ENCODE measurements at regions not wholly inside any gene's neighbourhood (a gene's known extent, or its start where the extent isn't known, plus 50 kb on each side); places are given as distances from the start of the nearest gene placed in this dataset.

- Histone ChIP-seq H3K79me2 (ENCODE audit: low read length) (no peaks in the 10 kb centered on the region), H3K4me2 (ENCODE audit: low read length) (no peak overlapping the region), H3K27ac (ENCODE audit: low read length) (no peak overlapping the region), H3K27me3 (ENCODE audit: low read depth, low read length) (no peaks in the 10 kb centered on the region), H2AFZ (ENCODE audit: low read depth, low read length) (no peak overlapping the region), H3K9ac (ENCODE audit: low read length) (no peak overlapping the region), H3K4me3 (ENCODE audit: low read length) (no peak overlapping the region), H3K36me3 (replicated peaks; ENCODE audit: low read depth, low read length) (no peaks in the 10 kb centered on the region), H4K20me1 (ENCODE audit: insufficient read depth, low read length) (no peaks in the 10 kb centered on the region), H3K4me1 (ENCODE audit: low read length) (no peaks in the 10 kb centered on the region), H3K9me3 (ENCODE audit: insufficient read depth, low read length) (no peaks in the 10 kb centered on the region)
- TF ChIP-seq, protein P1, sequence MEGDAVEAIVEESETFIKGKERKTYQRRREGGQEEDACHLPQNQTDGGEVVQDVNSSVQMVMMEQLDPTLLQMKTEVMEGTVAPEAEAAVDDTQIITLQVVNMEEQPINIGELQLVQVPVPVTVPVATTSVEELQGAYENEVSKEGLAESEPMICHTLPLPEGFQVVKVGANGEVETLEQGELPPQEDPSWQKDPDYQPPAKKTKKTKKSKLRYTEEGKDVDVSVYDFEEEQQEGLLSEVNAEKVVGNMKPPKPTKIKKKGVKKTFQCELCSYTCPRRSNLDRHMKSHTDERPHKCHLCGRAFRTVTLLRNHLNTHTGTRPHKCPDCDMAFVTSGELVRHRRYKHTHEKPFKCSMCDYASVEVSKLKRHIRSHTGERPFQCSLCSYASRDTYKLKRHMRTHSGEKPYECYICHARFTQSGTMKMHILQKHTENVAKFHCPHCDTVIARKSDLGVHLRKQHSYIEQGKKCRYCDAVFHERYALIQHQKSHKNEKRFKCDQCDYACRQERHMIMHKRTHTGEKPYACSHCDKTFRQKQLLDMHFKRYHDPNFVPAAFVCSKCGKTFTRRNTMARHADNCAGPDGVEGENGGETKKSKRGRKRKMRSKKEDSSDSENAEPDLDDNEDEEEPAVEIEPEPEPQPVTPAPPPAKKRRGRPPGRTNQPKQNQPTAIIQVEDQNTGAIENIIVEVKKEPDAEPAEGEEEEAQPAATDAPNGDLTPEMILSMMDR (IDR thresholded peaks at IDR 0.05; ENCODE audit: low read depth, low read length) = no peak
- no peak for TF ChIP-seq EZH2phosphoT487 (IDR thresholded peaks at IDR 0.05; ENCODE audit: low read depth)
Observed at GRCh38 chr15:26087395-26087794, 224.3 kb upstream of the ATP10A start.

GRCh38 chr15:26084771-26085170 lies 221.6 kb upstream of the ATP10A start:
- no peak for TF ChIP-seq EZH2phosphoT487 (IDR thresholded peaks at IDR 0.05; ENCODE audit: low read depth)
- TF ChIP-seq, protein P1 (IDR thresholded peaks at IDR 0.05; ENCODE audit: low read depth, low read length) = no peak
- H3K9me3 ChIP-seq (ENCODE audit: insufficient read depth, low read length) = no peaks in the 10 kb centered on the region
- H3K9ac ChIP-seq (ENCODE audit: low read length) = no peak overlapping the region
- no peak overlapping the region for H2AFZ ChIP-seq (ENCODE audit: low read depth, low read length)
- no peaks in the 10 kb centered on the region for H3K79me2 ChIP-seq (ENCODE audit: low read length)
- no peaks in the 10 kb centered on the region for H4K20me1 ChIP-seq (ENCODE audit: insufficient read depth, low read length)
- H3K4me3 ChIP-seq (ENCODE audit: low read length) = no peak overlapping the region
- no peak overlapping the region for H3K4me2 ChIP-seq (ENCODE audit: low read length)
- no peak overlapping the region for H3K27ac ChIP-seq (ENCODE audit: low read length)
- H3K4me1 ChIP-seq (ENCODE audit: low read length) = no peaks in the 10 kb centered on the region
- no peaks in the 10 kb centered on the region for H3K36me3 ChIP-seq (replicated peaks; ENCODE audit: low read depth, low read length)
- H3K27me3 ChIP-seq (ENCODE audit: low read depth, low read length) = no peaks in the 10 kb centered on the region

DNA sequence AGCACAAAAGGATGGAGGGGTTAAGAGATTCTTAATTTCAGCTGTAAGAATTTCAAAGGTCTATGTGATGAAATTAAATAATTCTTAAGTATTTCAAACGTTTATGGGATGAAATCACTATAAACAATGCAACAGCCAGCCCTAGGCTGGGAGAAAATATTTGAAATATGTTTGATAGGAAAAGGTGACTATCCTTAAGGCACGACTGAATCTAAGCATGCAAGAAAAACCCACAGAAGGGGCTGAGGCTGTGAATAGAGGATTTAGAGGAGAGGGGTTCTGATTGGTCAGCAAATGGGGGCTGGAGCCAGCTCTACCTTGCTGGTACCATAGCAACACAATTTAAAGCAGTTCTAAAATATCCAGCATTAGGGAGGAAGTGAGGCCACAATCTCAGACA lies 220.8 kb upstream of the ATP10A start:
- Histone ChIP-seq H3K4me3 (ENCODE audit: low read length) (no peak overlapping the region), H2AFZ (ENCODE audit: low read depth, low read length) (no peak overlapping the region), H3K36me3 (replicated peaks; ENCODE audit: low read depth, low read length) (no peaks in the 10 kb centered on the region), H3K27ac (ENCODE audit: low read length) (no peak overlapping the region), H3K9ac (ENCODE audit: low read length) (no peak overlapping the region), H4K20me1 (ENCODE audit: insufficient read depth, low read length) (no peaks in the 10 kb centered on the region), H3K4me2 (ENCODE audit: low read length) (no peak overlapping the region), H3K27me3 (ENCODE audit: low read depth, low read length) (no peaks in the 10 kb centered on the region), H3K9me3 (ENCODE audit: insufficient read depth, low read length) (no peaks in the 10 kb centered on the region), H3K79me2 (ENCODE audit: low read length) (no peaks in the 10 kb centered on the region), H3K4me1 (ENCODE audit: low read length) (no peaks in the 10 kb centered on the region)
- TF ChIP-seq, protein P1 (IDR thresholded peaks at IDR 0.05; ENCODE audit: low read depth, low read length) = no peak
- no peak for TF ChIP-seq EZH2phosphoT487 (IDR thresholded peaks at IDR 0.05; ENCODE audit: low read depth)

DNA sequence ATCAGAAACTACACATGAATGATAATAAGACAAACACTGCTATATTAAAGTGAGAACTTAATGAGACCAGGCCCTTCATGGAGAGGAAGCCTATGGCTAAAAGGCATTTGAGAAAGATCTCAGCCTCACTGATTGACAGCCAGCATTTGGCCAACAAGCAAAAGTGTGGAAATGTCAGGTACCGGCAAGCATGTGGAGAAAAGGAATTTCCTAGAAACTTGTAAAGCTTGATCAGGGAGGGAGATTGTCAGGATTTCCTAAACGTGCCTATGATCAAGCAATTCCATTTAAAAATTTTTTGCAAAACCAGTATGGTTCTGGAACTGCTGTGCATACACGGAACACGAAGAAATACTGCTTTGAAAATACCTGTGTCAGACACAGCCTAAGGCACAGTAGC lies 220.3 kb upstream of the ATP10A start:
- Histone ChIP-seq H3K79me2 (ENCODE audit: low read length) (no peaks in the 10 kb centered on the region), H3K36me3 (replicated peaks; ENCODE audit: low read depth, low read length) (no peaks in the 10 kb centered on the region), H2AFZ (ENCODE audit: low read depth, low read length) (no peak overlapping the region), H3K9ac (ENCODE audit: low read length) (no peak overlapping the region), H3K27ac (ENCODE audit: low read length) (no peak overlapping the region), H4K20me1 (ENCODE audit: insufficient read depth, low read length) (no peaks in the 10 kb centered on the region), H3K4me1 (ENCODE audit: low read length) (no peaks in the 10 kb centered on the region), H3K27me3 (ENCODE audit: low read depth, low read length) (no peaks in the 10 kb centered on the region), H3K4me2 (ENCODE audit: low read length) (peak overlapping the region; percentile 86), H3K9me3 (ENCODE audit: insufficient read depth, low read length) (no peaks in the 10 kb centered on the region), H3K4me3 (ENCODE audit: low read length) (no peak overlapping the region)
- TF ChIP-seq, protein P1 (IDR thresholded peaks at IDR 0.05; ENCODE audit: low read depth, low read length) = no peak
- TF ChIP-seq EZH2phosphoT487 (IDR thresholded peaks at IDR 0.05; ENCODE audit: low read depth) = no peak

Data from OCI-LY3 (cell line).